ENCODE measurements at regions not wholly inside any gene's neighbourhood (a gene's known extent, or its start where the extent isn't known, plus 50 kb on each side); places are given as distances from the start of the nearest gene placed in this dataset.
"Not testable (repeated sequence)": the region's sequence is repeated elsewhere in the genome, so short reads cannot be mapped to it uniquely, and the experiment has no call there.

GRCh38 chr12:9425429-9425828, 182.3 kb downstream of the KLRB1 start:
- H2BK15ac ChIP-seq (ENCODE audit: low read length); H4K8ac ChIP-seq (ENCODE audit: low read depth, low read length); H3K4me2 ChIP-seq (ENCODE audit: insufficient read depth, low read length, poor library complexity, severe bottlenecking); H3K27me3 ChIP-seq (ENCODE audit: control insufficient read depth in 3 of 3, insufficient read depth in 3 of 3, low read depth in 1 of 3, low read length in 3 of 3); H3K4me3 ChIP-seq (ENCODE audit: low read length in 2 of 2); H3K9ac ChIP-seq (ENCODE audit: low read depth, low read length, poor library complexity); H2BK5ac ChIP-seq (ENCODE audit: low read length); H4K91ac ChIP-seq (ENCODE audit: low read depth, low read length, poor library complexity); H3K27ac ChIP-seq (replicated peaks; ENCODE audit: low read length); H3K18ac ChIP-seq (ENCODE audit: low read length); H2BK12ac ChIP-seq (ENCODE audit: low read length); H3K23ac ChIP-seq (ENCODE audit: low read depth, low read length, poor library complexity); H2AFZ ChIP-seq (ENCODE audit: low read length); H3K9me3 ChIP-seq (replicated peaks in 1 of 2; ENCODE audit: control insufficient read depth in 2 of 2, insufficient read depth in 1 of 2, low read depth in 1 of 2, low read length in 2 of 2); H2BK120ac ChIP-seq (ENCODE audit: low read depth, low read length); H3K4me1 ChIP-seq (ENCODE audit: control insufficient read depth in 2 of 2, insufficient read depth in 1 of 2, low read depth in 1 of 2, low read length in 2 of 2); H2AK5ac ChIP-seq (ENCODE audit: low read depth, low read length); H3K14ac ChIP-seq (ENCODE audit: low read length); DNase-seq (ENCODE audit: low spot score); H3K79me1 ChIP-seq (ENCODE audit: low read depth, low read length); H3K4ac ChIP-seq (ENCODE audit: low read length): not testable (repeated sequence)
- H3K36me3 ChIP-seq (replicated peaks in 1 of 2; ENCODE audit: control insufficient read depth in 2 of 2, insufficient read depth in 2 of 2, low read length in 2 of 2) = peaks cover 0 to 22% of the 10 kb centered on the region in 2 donors
- WGBS, 2 donors (ENCODE audit: extremely low coverage in 2 of 2, insufficient read length in 2 of 2, insufficient replicate concordance in 1 of 2) = no CpG with 5 or more reads among the region's 13 CpGs

- H3K18ac ChIP-seq (ENCODE audit: low read length); DNase-seq (ENCODE audit: low spot score); H2AK5ac ChIP-seq (ENCODE audit: low read depth, low read length); H2BK120ac ChIP-seq (ENCODE audit: low read depth, low read length); H3K4me1 ChIP-seq (ENCODE audit: control insufficient read depth in 2 of 2, insufficient read depth in 1 of 2, low read depth in 1 of 2, low read length in 2 of 2); H3K9ac ChIP-seq (ENCODE audit: low read depth, low read length, poor library complexity); H3K4ac ChIP-seq (ENCODE audit: low read length); H4K91ac ChIP-seq (ENCODE audit: low read depth, low read length, poor library complexity); H3K23ac ChIP-seq (ENCODE audit: low read depth, low read length, poor library complexity); H2BK5ac ChIP-seq (ENCODE audit: low read length); H3K27me3 ChIP-seq (ENCODE audit: control insufficient read depth in 3 of 3, insufficient read depth in 3 of 3, low read depth in 1 of 3, low read length in 3 of 3); H3K27ac ChIP-seq (replicated peaks; ENCODE audit: low read length); H3K4me3 ChIP-seq (ENCODE audit: low read length in 2 of 2); H2BK12ac ChIP-seq (ENCODE audit: low read length); H2AFZ ChIP-seq (ENCODE audit: low read length); H3K4me2 ChIP-seq (ENCODE audit: insufficient read depth, low read length, poor library complexity, severe bottlenecking); H3K79me1 ChIP-seq (ENCODE audit: low read depth, low read length); H2BK15ac ChIP-seq (ENCODE audit: low read length); H3K9me3 ChIP-seq (replicated peaks in 1 of 2; ENCODE audit: control insufficient read depth in 2 of 2, insufficient read depth in 1 of 2, low read depth in 1 of 2, low read length in 2 of 2); H3K14ac ChIP-seq (ENCODE audit: low read length); H4K8ac ChIP-seq (ENCODE audit: low read depth, low read length): not testable (repeated sequence)
- WGBS, 2 donors (ENCODE audit: extremely low coverage in 2 of 2, insufficient read length in 2 of 2, insufficient replicate concordance in 1 of 2) = no CpG with 5 or more reads among the region's 9 CpGs
- peaks cover 0 to 21% of the 10 kb centered on the region in 2 donors for H3K36me3 ChIP-seq (replicated peaks in 1 of 2; ENCODE audit: control insufficient read depth in 2 of 2, insufficient read depth in 2 of 2, low read length in 2 of 2)
Measured at GRCh38 chr12:9424175-9424740, 183.5 kb downstream of the KLRB1 start.

- not testable (repeated sequence) for H4K8ac ChIP-seq (ENCODE audit: low read depth, low read length); H2BK5ac ChIP-seq (ENCODE audit: low read length); H3K9ac ChIP-seq (ENCODE audit: low read depth, low read length, poor library complexity); H3K27me3 ChIP-seq (ENCODE audit: control insufficient read depth in 3 of 3, insufficient read depth in 3 of 3, low read depth in 1 of 3, low read length in 3 of 3); H2BK12ac ChIP-seq (ENCODE audit: low read length); H2BK120ac ChIP-seq (ENCODE audit: low read depth, low read length); H2AFZ ChIP-seq (ENCODE audit: low read length); H2AK5ac ChIP-seq (ENCODE audit: low read depth, low read length); H3K4ac ChIP-seq (ENCODE audit: low read length); DNase-seq (ENCODE audit: low spot score); H3K14ac ChIP-seq (ENCODE audit: low read length); H2BK15ac ChIP-seq (ENCODE audit: low read length); H3K79me1 ChIP-seq (ENCODE audit: low read depth, low read length); H3K23ac ChIP-seq (ENCODE audit: low read depth, low read length, poor library complexity); H4K91ac ChIP-seq (ENCODE audit: low read depth, low read length, poor library complexity); H3K4me1 ChIP-seq (ENCODE audit: control insufficient read depth in 2 of 2, insufficient read depth in 1 of 2, low read depth in 1 of 2, low read length in 2 of 2); H3K4me2 ChIP-seq (ENCODE audit: insufficient read depth, low read length, poor library complexity, severe bottlenecking); H3K18ac ChIP-seq (ENCODE audit: low read length); H3K9me3 ChIP-seq (replicated peaks in 1 of 2; ENCODE audit: control insufficient read depth in 2 of 2, insufficient read depth in 1 of 2, low read depth in 1 of 2, low read length in 2 of 2); H3K27ac ChIP-seq (replicated peaks; ENCODE audit: low read length); H3K4me3 ChIP-seq (ENCODE audit: low read length in 2 of 2)
- H3K36me3 ChIP-seq (replicated peaks in 1 of 2; ENCODE audit: control insufficient read depth in 2 of 2, insufficient read depth in 2 of 2, low read length in 2 of 2) = peaks cover 0 to 21% of the 10 kb centered on the region in 2 donors
- no CpG with 5 or more reads among the region's 2 CpGs for WGBS, 2 donors (ENCODE audit: extremely low coverage in 2 of 2, insufficient read length in 2 of 2, insufficient replicate concordance in 1 of 2)
Measured at GRCh38 chr12:9422689-9423088, 185.0 kb downstream of the KLRB1 start.

DNA sequence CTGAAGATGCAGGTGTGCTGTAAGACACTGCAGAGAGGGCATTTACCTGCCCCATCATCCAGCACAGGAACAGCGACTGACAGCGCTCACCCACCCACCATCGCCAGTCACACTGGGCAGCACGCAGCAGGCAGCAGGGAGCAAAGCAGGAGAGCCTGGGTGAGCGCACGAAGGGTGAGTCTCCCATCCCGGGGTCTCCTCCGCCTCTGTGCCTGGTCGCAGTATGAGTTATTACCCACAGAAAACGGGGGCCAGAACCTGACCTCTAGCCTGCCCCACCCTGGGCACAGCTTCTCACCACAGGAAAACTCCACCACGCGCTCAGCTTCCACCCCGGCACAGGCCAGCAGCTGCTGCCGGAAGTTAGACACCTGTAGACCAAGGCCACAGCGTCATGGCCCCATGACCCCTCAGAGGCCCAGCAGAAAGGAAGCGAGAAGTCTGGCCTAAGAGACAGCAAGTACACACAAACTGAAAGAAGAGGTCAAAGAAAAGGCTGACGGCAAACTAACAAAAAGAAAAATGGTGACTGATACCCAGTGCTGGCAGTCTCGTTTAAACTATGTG, 186.1 kb downstream of the KLRB1 start:
- not testable (repeated sequence) for H2BK5ac ChIP-seq (ENCODE audit: low read length); H4K91ac ChIP-seq (ENCODE audit: low read depth, low read length, poor library complexity); H3K27me3 ChIP-seq (ENCODE audit: control insufficient read depth in 3 of 3, insufficient read depth in 3 of 3, low read depth in 1 of 3, low read length in 3 of 3); H3K4me3 ChIP-seq (ENCODE audit: low read length in 2 of 2); H2BK120ac ChIP-seq (ENCODE audit: low read depth, low read length); H3K23ac ChIP-seq (ENCODE audit: low read depth, low read length, poor library complexity); H4K8ac ChIP-seq (ENCODE audit: low read depth, low read length); H3K9me3 ChIP-seq (replicated peaks in 1 of 2; ENCODE audit: control insufficient read depth in 2 of 2, insufficient read depth in 1 of 2, low read depth in 1 of 2, low read length in 2 of 2); H3K27ac ChIP-seq (replicated peaks; ENCODE audit: low read length); H2BK12ac ChIP-seq (ENCODE audit: low read length); DNase-seq (ENCODE audit: low spot score); H2BK15ac ChIP-seq (ENCODE audit: low read length); H2AK5ac ChIP-seq (ENCODE audit: low read depth, low read length); H3K79me1 ChIP-seq (ENCODE audit: low read depth, low read length); H3K4me2 ChIP-seq (ENCODE audit: insufficient read depth, low read length, poor library complexity, severe bottlenecking); H3K14ac ChIP-seq (ENCODE audit: low read length); H3K4ac ChIP-seq (ENCODE audit: low read length); H3K18ac ChIP-seq (ENCODE audit: low read length); H3K9ac ChIP-seq (ENCODE audit: low read depth, low read length, poor library complexity); H3K4me1 ChIP-seq (ENCODE audit: control insufficient read depth in 2 of 2, insufficient read depth in 1 of 2, low read depth in 1 of 2, low read length in 2 of 2); H2AFZ ChIP-seq (ENCODE audit: low read length)
- H3K36me3 ChIP-seq (replicated peaks in 1 of 2; ENCODE audit: control insufficient read depth in 2 of 2, insufficient read depth in 2 of 2, low read length in 2 of 2) = peaks cover 0 to 18% of the 10 kb centered on the region in 2 donors
- no CpG with 5 or more reads among the region's 18 CpGs for WGBS, 2 donors (ENCODE audit: extremely low coverage in 2 of 2, insufficient read length in 2 of 2, insufficient replicate concordance in 1 of 2)
